ENCODE measurements at regions not wholly inside any gene's neighbourhood (a gene's known extent, or its start where the extent isn't known, plus 50 kb on each side); places are given as distances from the start of the nearest gene placed in this dataset.

DNA sequence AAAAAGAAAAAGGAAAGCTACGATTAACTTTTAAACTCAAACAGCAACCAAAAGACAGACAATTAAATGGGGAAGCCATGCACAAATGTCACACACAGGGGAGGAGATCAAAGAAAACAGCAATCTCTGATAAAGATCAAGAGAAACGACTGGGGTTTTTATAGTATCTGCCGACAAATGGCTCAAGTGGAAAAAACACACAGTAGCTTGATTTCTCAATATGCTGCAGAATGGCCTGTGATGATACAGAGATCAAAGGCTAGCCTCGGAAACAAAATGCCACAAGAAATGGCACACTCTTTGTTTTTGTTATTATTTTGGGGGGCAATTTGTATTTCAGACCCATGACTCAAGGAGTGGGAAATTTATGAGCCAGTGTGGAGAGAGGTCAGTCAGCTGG, 126.1 kb downstream of the TEX36 start:
- ChIA-PET SMC1A (ENCODE audit: uncharacterized antibody, unreplicated experiment) (no interaction called here), RAD21 (ENCODE audit: unreplicated experiment) (no interaction called here), POLR2A (no interaction called here), CTCF (no interaction called here)
- no peak for TF ChIP-seq STAT3 (IDR thresholded peaks at IDR 0.05; ENCODE audit: low read depth, low read length)
- no peak for TF ChIP-seq ZZZ3 (IDR thresholded peaks at IDR 0.05; ENCODE audit: control insufficient read depth, insufficient read length, low read depth)
- TF ChIP-seq NFYA (IDR thresholded peaks at IDR 0.05; ENCODE audit: borderline replicate concordance, low read depth, low read length): no peak
- TF ChIP-seq, protein P1, sequence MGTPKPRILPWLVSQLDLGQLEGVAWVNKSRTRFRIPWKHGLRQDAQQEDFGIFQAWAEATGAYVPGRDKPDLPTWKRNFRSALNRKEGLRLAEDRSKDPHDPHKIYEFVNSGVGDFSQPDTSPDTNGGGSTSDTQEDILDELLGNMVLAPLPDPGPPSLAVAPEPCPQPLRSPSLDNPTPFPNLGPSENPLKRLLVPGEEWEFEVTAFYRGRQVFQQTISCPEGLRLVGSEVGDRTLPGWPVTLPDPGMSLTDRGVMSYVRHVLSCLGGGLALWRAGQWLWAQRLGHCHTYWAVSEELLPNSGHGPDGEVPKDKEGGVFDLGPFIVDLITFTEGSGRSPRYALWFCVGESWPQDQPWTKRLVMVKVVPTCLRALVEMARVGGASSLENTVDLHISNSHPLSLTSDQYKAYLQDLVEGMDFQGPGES (IDR thresholded peaks at IDR 0.05): no peak
- TF ChIP-seq CBFB (IDR thresholded peaks at IDR 0.05; ENCODE audit: low read depth): no peak
- TF ChIP-seq, protein P2, sequence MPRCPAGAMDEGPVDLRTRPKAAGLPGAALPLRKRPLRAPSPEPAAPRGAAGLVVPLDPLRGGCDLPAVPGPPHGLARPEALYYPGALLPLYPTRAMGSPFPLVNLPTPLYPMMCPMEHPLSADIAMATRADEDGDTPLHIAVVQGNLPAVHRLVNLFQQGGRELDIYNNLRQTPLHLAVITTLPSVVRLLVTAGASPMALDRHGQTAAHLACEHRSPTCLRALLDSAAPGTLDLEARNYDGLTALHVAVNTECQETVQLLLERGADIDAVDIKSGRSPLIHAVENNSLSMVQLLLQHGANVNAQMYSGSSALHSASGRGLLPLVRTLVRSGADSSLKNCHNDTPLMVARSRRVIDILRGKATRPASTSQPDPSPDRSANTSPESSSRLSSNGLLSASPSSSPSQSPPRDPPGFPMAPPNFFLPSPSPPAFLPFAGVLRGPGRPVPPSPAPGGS (IDR thresholded peaks at IDR 0.05; ENCODE audit: borderline replicate concordance, insufficient read depth, low read depth, low read length, poor library complexity, severe bottlenecking): no peak
- no peak for TF ChIP-seq RB1 (IDR thresholded peaks at IDR 0.05; ENCODE audit: borderline replicate concordance)
- TF ChIP-seq, protein P3, sequence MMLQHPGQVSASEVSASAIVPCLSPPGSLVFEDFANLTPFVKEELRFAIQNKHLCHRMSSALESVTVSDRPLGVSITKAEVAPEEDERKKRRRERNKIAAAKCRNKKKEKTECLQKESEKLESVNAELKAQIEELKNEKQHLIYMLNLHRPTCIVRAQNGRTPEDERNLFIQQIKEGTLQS (IDR thresholded peaks at IDR 0.05; ENCODE audit: borderline replicate concordance, extremely low read depth, low read depth, low read length): no peak
- TF ChIP-seq, protein P4, sequence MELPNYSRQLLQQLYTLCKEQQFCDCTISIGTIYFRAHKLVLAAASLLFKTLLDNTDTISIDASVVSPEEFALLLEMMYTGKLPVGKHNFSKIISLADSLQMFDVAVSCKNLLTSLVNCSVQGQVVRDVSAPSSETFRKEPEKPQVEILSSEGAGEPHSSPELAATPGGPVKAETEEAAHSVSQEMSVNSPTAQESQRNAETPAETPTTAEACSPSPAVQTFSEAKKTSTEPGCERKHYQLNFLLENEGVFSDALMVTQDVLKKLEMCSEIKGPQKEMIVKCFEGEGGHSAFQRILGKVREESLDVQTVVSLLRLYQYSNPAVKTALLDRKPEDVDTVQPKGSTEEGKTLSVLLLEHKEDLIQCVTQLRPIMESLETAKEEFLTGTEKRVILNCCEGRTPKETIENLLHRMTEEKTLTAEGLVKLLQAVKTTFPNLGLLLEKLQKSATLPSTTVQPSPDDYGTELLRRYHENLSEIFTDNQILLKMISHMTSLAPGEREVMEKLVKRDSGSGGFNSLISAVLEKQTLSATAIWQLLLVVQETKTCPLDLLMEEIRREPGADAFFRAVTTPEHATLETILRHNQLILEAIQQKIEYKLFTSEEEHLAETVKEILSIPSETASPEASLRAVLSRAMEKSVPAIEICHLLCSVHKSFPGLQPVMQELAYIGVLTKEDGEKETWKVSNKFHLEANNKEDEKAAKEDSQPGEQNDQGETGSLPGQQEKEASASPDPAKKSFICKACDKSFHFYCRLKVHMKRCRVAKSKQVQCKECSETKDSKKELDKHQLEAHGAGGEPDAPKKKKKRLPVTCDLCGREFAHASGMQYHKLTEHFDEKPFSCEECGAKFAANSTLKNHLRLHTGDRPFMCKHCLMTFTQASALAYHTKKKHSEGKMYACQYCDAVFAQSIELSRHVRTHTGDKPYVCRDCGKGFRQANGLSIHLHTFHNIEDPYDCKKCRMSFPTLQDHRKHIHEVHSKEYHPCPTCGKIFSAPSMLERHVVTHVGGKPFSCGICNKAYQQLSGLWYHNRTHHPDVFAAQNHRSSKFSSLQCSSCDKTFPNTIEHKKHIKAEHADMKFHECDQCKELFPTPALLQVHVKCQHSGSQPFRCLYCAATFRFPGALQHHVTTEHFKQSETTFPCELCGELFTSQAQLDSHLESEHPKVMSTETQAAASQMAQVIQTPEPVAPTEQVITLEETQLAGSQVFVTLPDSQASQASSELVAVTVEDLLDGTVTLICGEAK (IDR thresholded peaks at IDR 0.05; ENCODE audit: borderline replicate concordance): no peak
- no peaks in the 10 kb centered on the region for H3K4me1 ChIP-seq (ENCODE audit: control insufficient read depth, insufficient read depth, low read length)
- H2AFZ ChIP-seq (ENCODE audit: control insufficient read depth, low read depth, low read length): no peak overlapping the region
- no TSS peak for BruUV-seq (replicated peaks)
- 2% methylated on average over 4 of the region's 4 CpGs for WGBS (ENCODE audit: insufficient coverage, insufficient replicate concordance, low lambda C conversion rate, missing lambda C conversion rate)
- H3K9me3 ChIP-seq (replicated peaks; ENCODE audit: control insufficient read depth, insufficient read depth, low read length): no peaks in the 10 kb centered on the region
- DNase-seq (ENCODE audit: low read depth, low spot score) (no peak), FAIRE-seq (no peak), ATAC-seq (no peak)
- H3K9ac ChIP-seq (ENCODE audit: control insufficient read depth, insufficient read depth, low read length): no peak overlapping the region
- no peak overlapping the region for H3K4me2 ChIP-seq (ENCODE audit: control insufficient read depth, insufficient read depth)
- H4K20me1 ChIP-seq (ENCODE audit: control insufficient read depth, insufficient read depth): no peaks in the 10 kb centered on the region
- intact Hi-C loops (cut with micrococcal nuclease; ENCODE audit: unreplicated experiment) (no loop called here), in situ Hi-C loops (cut with MboI) (no loop called here)
- H3K36me3 ChIP-seq (ENCODE audit: control insufficient read depth in 2 of 2, insufficient read depth in 2 of 2, low read length in 1 of 2): no peaks in the 10 kb centered on the region
- no peak overlapping the region for H3K27ac ChIP-seq (ENCODE audit: control insufficient read depth, insufficient read depth)
- no peaks in the 10 kb centered on the region; a peak in 1 of 4 replicates for H3K27me3 ChIP-seq (replicated peaks in 1 of 2; ENCODE audit: control insufficient read depth in 2 of 2, insufficient read depth in 2 of 2, low read length in 1 of 2)
- H3K4me3 ChIP-seq: no peak overlapping the region
- H3K79me2 ChIP-seq (ENCODE audit: control insufficient read depth, insufficient read depth, low read length): no peaks in the 10 kb centered on the region
